HepG2 (cell line): ENCODE measurements at regions not wholly inside any gene's neighbourhood (a gene's known extent, or its start where the extent isn't known, plus 50 kb on each side); places are given as distances from the start of the nearest gene placed in this dataset.

Experiments
- ATAC-seq: fragments of 200-7000 bp; cut with Tn5 transposase; 3 replicates; pipeline ENCODE4 v1.9.1; 2020; ENCODE audit warnings: mild to moderate bottlenecking, moderate library complexity
- BruUV-seq: library from RNA; stranded (reverse); fragments of 400-500 nt; replicated peaks from 2 replicates; lab custom pipeline; 2021; lab: Mats Ljungman, UMichigan
- CTCF ChIA-PET: fragments of 300-600 bp; formaldehyde crosslinking; extraction: SDS; loops from one replicate; lab custom pipeline; 2021; ENCODE audit warnings: low total read pairs, inconsistent platforms, low intra/inter-chr PET ratio; lab: Yijun Ruan, JAX
- POLR2A ChIA-PET: fragments of 350-600 bp; sonication (Branson Sonifier 250); formaldehyde crosslinking; loops from one replicate; lab custom pipeline; 2020; ENCODE audit warnings: antibody characterized with exemption, inconsistent platforms; lab: Yijun Ruan, JAX
- DNase-seq: peaks from one replicate; pipeline ENCODE4 v3.0.0-alpha.2; 2015; ENCODE audit warnings: low spot score
- FAIRE-seq: peaks from 3 replicates; lab custom pipeline; 2011; peaks lifted over from hg19 to GRCh38; lab: Jason Lieb, UNC
- H2AFZ ChIP-seq: one replicate; pipeline ENCODE4 v1.6.1; 2011; ENCODE audit warnings: low read length, inconsistent platforms
- H3K27ac ChIP-seq: fragments of 300-600 bp; 3 replicates; pipeline ENCODE4 v1.8.0; 2011; ENCODE audit warnings: mixed run types, mild to moderate bottlenecking, mixed read lengths, low read length, inconsistent platforms; ENCODE audit not compliant: insufficient read depth; ENCODE audit errors: extremely low read length
- H3K27me3 ChIP-seq, 2 experiments: fragments of 200-600 bp in 1 of 2; 2 replicates in 1 of 2; 3 replicates in 1 of 2; pipeline versions ENCODE4 v1.6.0 to v1.8.0; 2011; ENCODE audit warnings: low read length in 2 of 2, mild to moderate bottlenecking in 2 of 2, moderate library complexity in 2 of 2, inconsistent platforms in 1 of 2; ENCODE audit not compliant: insufficient read depth in 2 of 2, control insufficient read depth in 1 of 2
- H3K36me3 ChIP-seq, 2 experiments: fragments of 200-600 bp in 1 of 2; replicated peaks in 1 of 2; 2 replicates in 1 of 2; 3 replicates in 1 of 2; pipeline versions ENCODE4 v1.5.1 to v1.8.0; 2011; ENCODE audit warnings: low read length in 2 of 2, inconsistent platforms in 1 of 2; ENCODE audit not compliant: insufficient read depth in 2 of 2, control insufficient read depth in 1 of 2
- H3K4me1 ChIP-seq: 2 replicates; pipeline ENCODE4 v1.5.1; 2012; ENCODE audit warnings: low read length, inconsistent platforms; ENCODE audit not compliant: insufficient read depth
- H3K4me2 ChIP-seq: 2 replicates; pipeline ENCODE4 v1.6.0; 2011; ENCODE audit warnings: low read depth, low read length, inconsistent platforms
- H3K4me3 ChIP-seq, 3 experiments: fragments of 200-600 bp in 1 of 3; sonication (generic), shearing (Covaris generic) in 1 of 3; replicated peaks in 1 of 3; 2 replicates each; pipeline ENCODE4 v1.5.1; 2011 to 2016; ENCODE audit warnings: low read length in 3 of 3, inconsistent platforms in 2 of 3, low read depth in 2 of 3, mild to moderate bottlenecking in 2 of 3, control low read depth in 1 of 3, mixed read lengths in 1 of 3; ENCODE audit not compliant: insufficient read depth in 1 of 3
- H3K79me2 ChIP-seq: one replicate; pipeline ENCODE4 v1.6.1; 2011; ENCODE audit warnings: low read length, inconsistent platforms; ENCODE audit not compliant: insufficient read depth
- H3K9ac ChIP-seq: 2 replicates; pipeline ENCODE4 v1.6.0; 2011; ENCODE audit warnings: mild to moderate bottlenecking, low read depth, low read length, inconsistent platforms; ENCODE audit not compliant: insufficient read depth
- H3K9me3 ChIP-seq: 2 replicates; pipeline ENCODE4 v1.5.1; 2012; ENCODE audit warnings: mild to moderate bottlenecking, low read length
- H4K20me1 ChIP-seq: 2 replicates; pipeline ENCODE4 v1.6.0; 2011; ENCODE audit warnings: inconsistent platforms, mild to moderate bottlenecking, low read length, moderate library complexity; ENCODE audit not compliant: insufficient read depth
- AGO1 ChIP-seq: fragments of 200-400 bp; formaldehyde crosslinking; IDR thresholded peaks from 2 replicates; pipeline ENCODE4 v1.6.1; 2017; ENCODE audit warnings: mild to moderate bottlenecking, low read depth, low read length, moderate library complexity; ENCODE audit not compliant: poor library complexity, severe bottlenecking
- ARID2 ChIP-seq: sonication (generic); formaldehyde crosslinking; IDR thresholded peaks from 2 replicates; pipeline ENCODE4 v1.8.1; 2022; ENCODE audit warnings: mild to moderate bottlenecking, missing genetic modification reagents, borderline replicate concordance
- CHD2 ChIP-seq: IDR thresholded peaks from 2 replicates; pipeline ENCODE4 v1.6.1; 2011; ENCODE audit warnings: low read depth, low read length, improper control_type of control experiment
- FLYWCH1 ChIP-seq: sonication (generic); formaldehyde crosslinking; IDR thresholded peaks from 2 replicates; pipeline ENCODE4 v1.8.1; 2023; ENCODE audit warnings: mild to moderate bottlenecking, missing genetic modification reagents
- HDAC6 ChIP-seq: fragments of 200-600 bp; sonication (generic); IDR thresholded peaks from 2 replicates; pipeline ENCODE4 v1.7.0; 2017; ENCODE audit warnings: mild to moderate bottlenecking, antibody characterized with exemption, low read length, low read depth
- NCOA2 ChIP-seq: sonication (generic); formaldehyde crosslinking; IDR thresholded peaks from 2 replicates; pipeline ENCODE4 v1.8.0; 2022; ENCODE audit warnings: inconsistent platforms
- NFIC ChIP-seq: IDR thresholded peaks from 2 replicates; pipeline ENCODE4 v1.6.1; 2012; ENCODE audit warnings: mild to moderate bottlenecking, low read length, inconsistent platforms
- SIX4 ChIP-seq: sonication (generic); formaldehyde crosslinking; IDR thresholded peaks from 2 replicates; pipeline ENCODE4 v1.4.0; 2020; ENCODE audit warnings: missing genetic modification reagents
- TARDBP ChIP-seq: sonication (generic); formaldehyde crosslinking; IDR thresholded peaks from 2 replicates; pipeline ENCODE4 v1.8.0; 2022; ENCODE audit warnings: mild to moderate bottlenecking, missing genetic modification reagents
- TGIF2 ChIP-seq: IDR thresholded peaks from 2 replicates; pipeline ENCODE4 v1.6.1; 2016; ENCODE audit warnings: control low read depth, missing compliant biosample characterization
- ZBTB7A ChIP-seq: sonication (generic); formaldehyde crosslinking; IDR thresholded peaks from 2 replicates; pipeline ENCODE4 v1.8.0; 2022; ENCODE audit warnings: mild to moderate bottlenecking, missing genetic modification reagents
- ZFX ChIP-seq: sonication (generic); formaldehyde crosslinking; IDR thresholded peaks from 2 replicates; pipeline ENCODE4 v1.4.0; 2020; ENCODE audit warnings: mild to moderate bottlenecking, low read depth, missing genetic modification reagents, moderate library complexity
- ZNF354B ChIP-seq: sonication (generic); formaldehyde crosslinking; IDR thresholded peaks from 2 replicates; pipeline ENCODE4 v1.8.0; 2022; ENCODE audit warnings: mild to moderate bottlenecking, missing genetic modification reagents
- ZNF747 ChIP-seq: sonication (generic); formaldehyde crosslinking; IDR thresholded peaks from 2 replicates; pipeline ENCODE4 v1.8.1; 2023; ENCODE audit warnings: missing genetic modification reagents, mild to moderate bottlenecking, borderline replicate concordance
- WGBS: methylation state at CpG from one replicate; pipeline ENCODE4 v1.1.6; 2017; ENCODE audit warnings: low lambda C conversion rate; 5-methylcytosine and 5-hydroxymethylcytosine counted together
- in situ Hi-C: cut with HindIII; loops from 2 replicates; pipeline ENCODE4 v1.10.0; 2017; ENCODE audit warnings: low pct_unique_long_range_greater_than_20kb; ENCODE audit not compliant: extremely low pct_ligation_motif_present
- intact Hi-C: fragments of 100-400 bp; cut with micrococcal nuclease; formaldehyde crosslinking; loops from one replicate; pipeline ENCODE4 v1.10.0; 2022; ENCODE audit not compliant: unreplicated experiment
- TF ChIP-seq, protein P1 (sequence below): sonication (generic); formaldehyde crosslinking; IDR thresholded peaks from 2 replicates; pipeline ENCODE4 v1.8.0; 2022; ENCODE audit warnings: missing genetic modification reagents, low read depth, mild to moderate bottlenecking, borderline replicate concordance
- TF ChIP-seq, protein P2 (sequence below): sonication (generic); formaldehyde crosslinking; IDR thresholded peaks from 2 replicates; pipeline ENCODE4 v1.4.0; 2020; ENCODE audit warnings: missing genetic modification reagents
- TF ChIP-seq, protein P3 (sequence below): sonication (generic); formaldehyde crosslinking; IDR thresholded peaks from 2 replicates; pipeline ENCODE4 v1.8.0; 2022; ENCODE audit warnings: mild to moderate bottlenecking, missing genetic modification reagents

DNA sequence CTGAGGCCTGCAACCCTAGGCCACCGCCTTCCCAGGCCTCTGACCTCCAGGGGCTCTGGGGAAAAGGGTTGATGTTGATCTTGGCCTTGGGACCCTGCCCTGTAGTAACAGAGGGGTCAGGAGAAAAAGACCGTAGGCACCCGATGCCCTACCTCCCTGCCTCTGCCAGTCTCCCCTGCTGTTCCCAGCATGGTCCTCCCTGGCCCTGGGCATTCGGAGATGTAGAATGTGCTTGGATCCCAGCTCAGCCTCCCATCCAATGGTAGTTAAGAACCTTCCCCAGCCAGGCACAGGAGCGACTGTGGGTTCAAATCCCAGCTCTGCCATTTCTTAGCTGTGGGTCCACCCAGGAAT is 72.0 kb upstream of the TARDBP start:
- H3K4me3 ChIP-seq, result peak overlapping the region; percentile 23 to 51 (median 24); a peak in 3 of 6 replicates
- no peak for TF ChIP-seq FLYWCH1 (CRISPR knock-in tag)
- TF ChIP-seq, protein P1, sequence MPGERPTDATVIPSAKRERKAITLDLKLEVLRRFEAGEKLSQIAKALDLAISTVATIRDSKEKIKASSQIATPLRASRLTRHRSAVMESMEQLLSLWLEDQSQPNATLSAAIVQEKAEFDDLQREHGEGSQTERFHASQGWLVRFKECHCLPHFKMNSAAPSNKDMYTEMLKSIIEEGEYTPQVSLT (CRISPR knock-in tag), result no peak
- TF ChIP-seq ZBTB7A (CRISPR knock-in tag), result peak; percentile 27; the same call in 1 of the 2 replicates
- TF ChIP-seq, protein P2, sequence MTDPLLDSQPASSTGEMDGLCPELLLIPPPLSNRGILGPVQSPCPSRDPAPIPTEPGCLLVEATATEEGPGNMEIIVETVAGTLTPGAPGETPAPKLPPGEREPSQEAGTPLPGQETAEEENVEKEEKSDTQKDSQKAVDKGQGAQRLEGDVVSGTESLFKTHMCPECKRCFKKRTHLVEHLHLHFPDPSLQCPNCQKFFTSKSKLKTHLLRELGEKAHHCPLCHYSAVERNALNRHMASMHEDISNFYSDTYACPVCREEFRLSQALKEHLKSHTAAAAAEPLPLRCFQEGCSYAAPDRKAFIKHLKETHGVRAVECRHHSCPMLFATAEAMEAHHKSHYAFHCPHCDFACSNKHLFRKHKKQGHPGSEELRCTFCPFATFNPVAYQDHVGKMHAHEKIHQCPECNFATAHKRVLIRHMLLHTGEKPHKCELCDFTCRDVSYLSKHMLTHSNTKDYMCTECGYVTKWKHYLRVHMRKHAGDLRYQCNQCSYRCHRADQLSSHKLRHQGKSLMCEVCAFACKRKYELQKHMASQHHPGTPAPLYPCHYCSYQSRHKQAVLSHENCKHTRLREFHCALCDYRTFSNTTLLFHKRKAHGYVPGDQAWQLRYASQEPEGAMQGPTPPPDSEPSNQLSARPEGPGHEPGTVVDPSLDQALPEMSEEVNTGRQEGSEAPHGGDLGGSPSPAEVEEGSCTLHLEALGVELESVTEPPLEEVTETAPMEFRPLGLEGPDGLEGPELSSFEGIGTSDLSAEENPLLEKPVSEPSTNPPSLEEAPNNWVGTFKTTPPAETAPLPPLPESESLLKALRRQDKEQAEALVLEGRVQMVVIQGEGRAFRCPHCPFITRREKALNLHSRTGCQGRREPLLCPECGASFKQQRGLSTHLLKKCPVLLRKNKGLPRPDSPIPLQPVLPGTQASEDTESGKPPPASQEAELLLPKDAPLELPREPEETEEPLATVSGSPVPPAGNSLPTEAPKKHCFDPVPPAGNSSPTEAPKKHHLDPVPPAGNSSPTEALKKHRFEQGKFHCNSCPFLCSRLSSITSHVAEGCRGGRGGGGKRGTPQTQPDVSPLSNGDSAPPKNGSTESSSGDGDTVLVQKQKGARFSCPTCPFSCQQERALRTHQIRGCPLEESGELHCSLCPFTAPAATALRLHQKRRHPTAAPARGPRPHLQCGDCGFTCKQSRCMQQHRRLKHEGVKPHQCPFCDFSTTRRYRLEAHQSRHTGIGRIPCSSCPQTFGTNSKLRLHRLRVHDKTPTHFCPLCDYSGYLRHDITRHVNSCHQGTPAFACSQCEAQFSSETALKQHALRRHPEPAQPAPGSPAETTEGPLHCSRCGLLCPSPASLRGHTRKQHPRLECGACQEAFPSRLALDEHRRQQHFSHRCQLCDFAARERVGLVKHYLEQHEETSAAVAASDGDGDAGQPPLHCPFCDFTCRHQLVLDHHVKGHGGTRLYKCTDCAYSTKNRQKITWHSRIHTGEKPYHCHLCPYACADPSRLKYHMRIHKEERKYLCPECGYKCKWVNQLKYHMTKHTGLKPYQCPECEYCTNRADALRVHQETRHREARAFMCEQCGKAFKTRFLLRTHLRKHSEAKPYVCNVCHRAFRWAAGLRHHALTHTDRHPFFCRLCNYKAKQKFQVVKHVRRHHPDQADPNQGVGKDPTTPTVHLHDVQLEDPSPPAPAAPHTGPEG (CRISPR knock-in tag), result no peak
- TF ChIP-seq TGIF2 (CRISPR knock-in tag), result no peak
- no peak for TF ChIP-seq SIX4 (CRISPR knock-in tag)
- TF ChIP-seq ZNF747, result no peak
- TF ChIP-seq NFIC, result no peak
- no peak for TF ChIP-seq TARDBP (CRISPR knock-in tag)
- no peak for TF ChIP-seq AGO1
- TF ChIP-seq NCOA2 (CRISPR knock-in tag), result no peak
- 0 out of 2 replicates have a peak, but pooled peaks have one; percentile 27 for TF ChIP-seq ZNF354B (CRISPR knock-in tag)
- 0 out of 2 replicates have a peak, but pooled peaks have one; percentile 33 for TF ChIP-seq ZFX (CRISPR knock-in tag)
- TF ChIP-seq ARID2 (CRISPR knock-in tag), result no peak
- TF ChIP-seq, protein P3, sequence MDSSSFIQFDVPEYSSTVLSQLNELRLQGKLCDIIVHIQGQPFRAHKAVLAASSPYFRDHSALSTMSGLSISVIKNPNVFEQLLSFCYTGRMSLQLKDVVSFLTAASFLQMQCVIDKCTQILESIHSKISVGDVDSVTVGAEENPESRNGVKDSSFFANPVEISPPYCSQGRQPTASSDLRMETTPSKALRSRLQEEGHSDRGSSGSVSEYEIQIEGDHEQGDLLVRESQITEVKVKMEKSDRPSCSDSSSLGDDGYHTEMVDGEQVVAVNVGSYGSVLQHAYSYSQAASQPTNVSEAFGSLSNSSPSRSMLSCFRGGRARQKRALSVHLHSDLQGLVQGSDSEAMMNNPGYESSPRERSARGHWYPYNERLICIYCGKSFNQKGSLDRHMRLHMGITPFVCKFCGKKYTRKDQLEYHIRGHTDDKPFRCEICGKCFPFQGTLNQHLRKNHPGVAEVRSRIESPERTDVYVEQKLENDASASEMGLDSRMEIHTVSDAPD (CRISPR knock-in tag), result no peak
- TF ChIP-seq CHD2, result no peak
- TF ChIP-seq HDAC6, result no peak

More for the DNA sequence above, 72.0 kb upstream of the TARDBP start:
- Histone ChIP-seq H3K4me1 (peaks cover 77% of the 10 kb centered on the region), H3K79me2 (no peaks in the 10 kb centered on the region), H3K9ac (peak overlapping the region; percentile 24; the same call in 1 of the 2 replicates), H4K20me1 (no peaks in the 10 kb centered on the region), H3K9me3 (no peaks in the 10 kb centered on the region), H2AFZ (no peak overlapping the region), H3K27ac (no peak overlapping the region), H3K36me3 (no peaks in the 10 kb centered on the region), H3K27me3 (peaks cover 0 to 8% of the 10 kb centered on the region in 2 experiments; a peak in 3 of 5 replicates), H3K4me2 (peak overlapping the region; percentile 74)
- DNase-seq (no peak), FAIRE-seq (no peak), ATAC-seq (no peak)
- CTCF ChIA-PET, result no interaction called here
- 28% methylated on average over 4 of the region's 5 CpGs for WGBS
- no TSS peak for BruUV-seq
- in situ Hi-C loops, result loop anchor here (10.0 kb wide), 1 partner anchor 436 kb away; no protein-coding TSS in a partner anchor
- POLR2A ChIA-PET, result interaction anchor here (1.3 kb wide), 1 partner anchor 30 kb away, joined by 3 read pairs; no protein-coding TSS in a partner anchor
- intact Hi-C loops, result loop anchor here (2.0 kb wide), 1 partner anchor 434 kb away; no protein-coding TSS in a partner anchor
